KMS-11 (cell line): ENCODE measurements at regions not wholly inside any gene's neighbourhood (a gene's known extent, or its start where the extent isn't known, plus 50 kb on each side); places are given as distances from the start of the nearest gene placed in this dataset.

Experiments
- H2AFZ ChIP-seq: fragments of 200-600 bp; sonication (generic); 2 replicates; pipeline ENCODE4 v1.6.1; 2016; ENCODE audit warnings: antibody characterized with exemption, mixed run types, low read depth
- H3K27ac ChIP-seq: fragments of 200-600 bp; sonication (generic); 2 replicates; pipeline ENCODE4 v1.6.1; 2016; ENCODE audit warnings: mild to moderate bottlenecking, mixed run types
- H3K27me3 ChIP-seq: fragments of 200-600 bp; sonication (generic); 2 replicates; pipeline ENCODE4 v1.6.1; 2017; ENCODE audit warnings: mild to moderate bottlenecking, low read depth, mixed run types, moderate library complexity; ENCODE audit not compliant: insufficient read depth
- H3K36me3 ChIP-seq: fragments of 200-600 bp; sonication (generic); 2 replicates; pipeline ENCODE4 v1.6.1; 2017; ENCODE audit warnings: mild to moderate bottlenecking, mixed run types; ENCODE audit not compliant: insufficient read depth
- H3K4me1 ChIP-seq: fragments of 200-600 bp; sonication (generic); 2 replicates; pipeline ENCODE4 v1.6.1; 2016; ENCODE audit warnings: mild to moderate bottlenecking, low read depth, mixed run types; ENCODE audit not compliant: poor library complexity, severe bottlenecking
- H3K4me2 ChIP-seq: fragments of 200-600 bp; sonication (generic); 2 replicates; pipeline ENCODE4 v1.7.0; 2016; ENCODE audit warnings: mild to moderate bottlenecking, mixed run types
- H3K4me3 ChIP-seq: fragments of 200-600 bp; sonication (generic); IDR thresholded peaks from 2 replicates; pipeline ENCODE4 v1.6.1; 2017; ENCODE audit warnings: low read depth, low read length, mixed read lengths; ENCODE audit not compliant: insufficient read depth
- H3K79me2 ChIP-seq: fragments of 200-600 bp; sonication (generic); 2 replicates; pipeline ENCODE4 v1.6.1; 2016; ENCODE audit warnings: low read depth, mixed run types; ENCODE audit not compliant: insufficient read depth
- H3K9ac ChIP-seq: fragments of 200-600 bp; sonication (generic); 2 replicates; pipeline ENCODE4 v1.6.1; 2016; ENCODE audit warnings: mild to moderate bottlenecking, mixed run types
- H4K20me1 ChIP-seq: fragments of 200-600 bp; sonication (generic); 2 replicates; pipeline ENCODE4 v1.6.1; 2016; ENCODE audit warnings: mild to moderate bottlenecking, mixed run types; ENCODE audit not compliant: insufficient read depth
- TF ChIP-seq, protein P1 (sequence below): fragments of 200-600 bp; sonication (generic); conservative IDR thresholded peaks from 2 replicates; pipeline ENCODE4 v1.6.1; 2017; ENCODE audit warnings: low read depth, mild to moderate bottlenecking, antibody characterized with exemption, low read length, moderate library complexity, mixed read lengths

DNA sequence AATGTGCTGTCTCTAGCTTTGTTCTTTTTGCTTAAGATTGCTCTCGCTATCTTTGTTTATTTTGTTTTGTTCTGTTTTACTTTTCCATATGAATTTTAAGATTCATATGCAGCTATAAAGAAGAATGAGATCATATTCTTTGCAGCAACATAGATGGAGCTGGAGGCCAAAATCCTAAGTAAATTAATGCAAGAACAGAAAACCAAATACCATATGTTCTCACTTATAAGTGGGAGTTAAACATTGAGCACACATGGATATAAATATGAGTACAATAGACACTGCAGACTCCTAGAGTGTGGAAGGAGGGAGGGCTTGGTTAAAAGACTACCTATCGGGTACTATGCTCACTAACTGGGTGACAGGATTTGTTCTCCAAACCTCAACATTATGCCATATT lies 237.8 kb downstream of the TRAM1L1 start:
- TF ChIP-seq, protein P1, sequence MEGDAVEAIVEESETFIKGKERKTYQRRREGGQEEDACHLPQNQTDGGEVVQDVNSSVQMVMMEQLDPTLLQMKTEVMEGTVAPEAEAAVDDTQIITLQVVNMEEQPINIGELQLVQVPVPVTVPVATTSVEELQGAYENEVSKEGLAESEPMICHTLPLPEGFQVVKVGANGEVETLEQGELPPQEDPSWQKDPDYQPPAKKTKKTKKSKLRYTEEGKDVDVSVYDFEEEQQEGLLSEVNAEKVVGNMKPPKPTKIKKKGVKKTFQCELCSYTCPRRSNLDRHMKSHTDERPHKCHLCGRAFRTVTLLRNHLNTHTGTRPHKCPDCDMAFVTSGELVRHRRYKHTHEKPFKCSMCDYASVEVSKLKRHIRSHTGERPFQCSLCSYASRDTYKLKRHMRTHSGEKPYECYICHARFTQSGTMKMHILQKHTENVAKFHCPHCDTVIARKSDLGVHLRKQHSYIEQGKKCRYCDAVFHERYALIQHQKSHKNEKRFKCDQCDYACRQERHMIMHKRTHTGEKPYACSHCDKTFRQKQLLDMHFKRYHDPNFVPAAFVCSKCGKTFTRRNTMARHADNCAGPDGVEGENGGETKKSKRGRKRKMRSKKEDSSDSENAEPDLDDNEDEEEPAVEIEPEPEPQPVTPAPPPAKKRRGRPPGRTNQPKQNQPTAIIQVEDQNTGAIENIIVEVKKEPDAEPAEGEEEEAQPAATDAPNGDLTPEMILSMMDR = no peak
- H4K20me1 ChIP-seq = no peaks in the 10 kb centered on the region
- no peaks in the 10 kb centered on the region for H3K36me3 ChIP-seq
- no peak overlapping the region for H3K9ac ChIP-seq
- H3K79me2 ChIP-seq = no peaks in the 10 kb centered on the region
- H3K27me3 ChIP-seq = no peaks in the 10 kb centered on the region
- no peak overlapping the region for H3K4me3 ChIP-seq
- no peaks in the 10 kb centered on the region for H3K4me1 ChIP-seq
- H3K4me2 ChIP-seq = no peak overlapping the region
- no peak overlapping the region for H3K27ac ChIP-seq
- no peak overlapping the region for H2AFZ ChIP-seq

DNA sequence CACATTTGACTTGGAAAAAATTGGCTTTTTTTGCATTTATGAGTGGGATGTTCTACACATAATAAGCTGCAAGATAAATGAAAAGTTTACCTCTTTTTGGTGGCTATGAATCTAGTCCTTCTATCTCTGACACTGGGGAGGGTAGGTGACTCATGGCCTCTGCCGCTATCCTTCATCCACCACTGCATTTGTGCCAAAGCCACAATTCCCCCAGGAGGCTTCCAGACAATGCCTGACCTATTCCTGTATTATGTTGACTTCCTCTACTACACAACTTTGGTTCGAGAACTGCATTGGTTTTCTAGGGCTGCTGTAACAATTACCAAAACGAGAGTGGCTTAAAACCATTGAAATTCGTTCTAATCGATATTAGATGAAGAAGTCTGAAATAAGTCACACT lies 245.6 kb downstream of the TRAM1L1 start:
- Histone ChIP-seq H3K4me2 (no peak overlapping the region), H2AFZ (no peak overlapping the region), H4K20me1 (no peaks in the 10 kb centered on the region), H3K27me3 (no peaks in the 10 kb centered on the region), H3K9ac (no peak overlapping the region), H3K27ac (no peak overlapping the region), H3K4me1 (no peaks in the 10 kb centered on the region), H3K36me3 (no peaks in the 10 kb centered on the region), H3K79me2 (no peaks in the 10 kb centered on the region), H3K4me3 (no peak overlapping the region)
- TF ChIP-seq, protein P1 = no peak

DNA sequence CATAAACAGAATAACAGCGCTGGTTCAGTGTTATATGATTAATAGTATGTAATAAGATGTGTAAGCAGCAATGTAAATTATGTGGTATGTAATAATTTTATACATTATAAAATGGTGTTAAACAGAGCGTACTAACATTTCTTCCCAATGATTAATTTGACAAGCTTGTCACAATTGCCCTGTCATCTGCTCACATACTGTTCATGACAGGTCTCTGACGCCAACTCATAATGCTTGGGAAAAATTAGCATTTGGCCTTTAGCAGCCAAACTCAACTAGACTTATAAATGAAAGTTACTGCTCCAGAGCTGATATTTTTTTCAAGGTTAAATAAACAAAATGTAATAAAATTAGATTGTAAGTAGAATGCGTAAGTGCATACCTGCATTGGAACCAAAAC lies 246.8 kb downstream of the TRAM1L1 start:
- Histone ChIP-seq H3K79me2 (no peaks in the 10 kb centered on the region), H2AFZ (no peak overlapping the region), H3K27me3 (no peaks in the 10 kb centered on the region), H3K9ac (no peak overlapping the region), H3K4me2 (no peak overlapping the region), H3K4me1 (no peaks in the 10 kb centered on the region), H4K20me1 (no peaks in the 10 kb centered on the region), H3K27ac (no peak overlapping the region), H3K4me3 (no peak overlapping the region), H3K36me3 (no peaks in the 10 kb centered on the region)
- TF ChIP-seq, protein P1 = no peak

DNA sequence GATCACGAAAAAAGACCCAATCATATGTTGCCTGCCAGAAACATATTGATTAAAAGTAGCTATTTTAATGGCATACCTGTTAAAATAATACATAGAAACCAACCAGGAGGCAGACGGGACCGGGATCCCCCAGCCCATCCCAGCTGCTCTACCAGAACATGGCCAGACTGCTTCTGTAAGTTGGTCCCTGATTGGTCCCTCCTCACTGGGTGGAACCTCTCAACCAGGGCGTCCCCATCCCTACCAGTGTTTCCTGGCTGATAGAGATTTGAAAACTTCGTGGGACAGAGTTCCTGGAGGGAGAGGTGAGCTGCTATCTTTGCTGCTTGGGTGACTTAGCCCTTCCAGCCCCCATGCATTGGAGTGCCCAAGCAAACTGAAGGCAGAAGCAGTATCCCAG lies 256.2 kb downstream of the TRAM1L1 start:
- Histone ChIP-seq H2AFZ (no peak overlapping the region), H3K79me2 (no peaks in the 10 kb centered on the region), H3K27ac (no peak overlapping the region), H3K4me1 (no peaks in the 10 kb centered on the region), H3K9ac (no peak overlapping the region), H4K20me1 (no peaks in the 10 kb centered on the region), H3K27me3 (no peaks in the 10 kb centered on the region), H3K36me3 (no peaks in the 10 kb centered on the region), H3K4me3 (no peak overlapping the region), H3K4me2 (no peak overlapping the region)
- TF ChIP-seq, protein P1 = no peak

DNA sequence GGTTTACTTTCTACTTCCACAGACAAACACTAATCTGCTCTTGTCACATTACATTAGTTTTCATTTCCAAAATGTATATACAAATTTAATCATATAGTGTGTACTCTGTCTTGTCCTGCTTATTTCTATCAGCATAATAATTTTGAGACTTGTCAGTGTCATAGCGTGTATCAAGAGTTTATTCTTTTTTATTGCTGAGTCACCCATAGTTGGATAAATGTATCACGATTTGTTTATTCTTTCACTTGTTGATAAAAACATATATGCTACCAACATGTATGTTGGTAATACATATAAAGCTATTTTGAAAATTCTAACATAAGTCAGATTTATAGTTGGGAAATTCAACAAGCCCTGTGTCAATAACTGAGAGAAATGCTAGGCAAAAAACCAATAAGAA lies 261.2 kb downstream of the TRAM1L1 start:
- Histone ChIP-seq H2AFZ (no peak overlapping the region), H3K4me3 (no peak overlapping the region), H3K4me1 (no peaks in the 10 kb centered on the region), H3K27ac (no peak overlapping the region), H3K4me2 (no peak overlapping the region), H4K20me1 (no peaks in the 10 kb centered on the region), H3K9ac (no peak overlapping the region), H3K79me2 (no peaks in the 10 kb centered on the region), H3K36me3 (no peaks in the 10 kb centered on the region), H3K27me3 (no peaks in the 10 kb centered on the region)
- TF ChIP-seq, protein P1 = no peak
